ENCODE measurements at regions not wholly inside any gene's neighbourhood (a gene's known extent, or its start where the extent isn't known, plus 50 kb on each side); places are given as distances from the start of the nearest gene placed in this dataset.

- no peak overlapping the region for H3K4me2 ChIP-seq (ENCODE audit: low read depth, low read length, poor library complexity, severe bottlenecking)
- no peaks in the 10 kb centered on the region for H3F3A ChIP-seq (ENCODE audit: insufficient read depth)
- no peak overlapping the region for H3K27ac ChIP-seq (ENCODE audit: low read depth, low read length)
- TF ChIP-seq EZH2phosphoT487 (conservative IDR thresholded peaks at IDR 0.05; ENCODE audit: low read length) (no peak), CTCF (IDR thresholded peaks at IDR 0.05; ENCODE audit: insufficient read depth, low read length, poor library complexity, severe bottlenecking) (no peak)
- H3K79me2 ChIP-seq (ENCODE audit: insufficient read depth, low read length) = no peaks in the 10 kb centered on the region
- no peak overlapping the region for H3K4me3 ChIP-seq (ENCODE audit: insufficient read depth, low read length, poor library complexity, severe bottlenecking)
- no peaks in the 10 kb centered on the region for H3K36me3 ChIP-seq (ENCODE audit: low read length)
- no peaks in the 10 kb centered on the region for H3K9me2 ChIP-seq (replicated peaks; ENCODE audit: insufficient read depth, low read length)
- no peaks in the 10 kb centered on the region for H3K9me3 ChIP-seq (ENCODE audit: insufficient read depth, low read length)
- H3K9ac ChIP-seq (ENCODE audit: low read length) = no peak overlapping the region
- no peak overlapping the region for H2AFZ ChIP-seq (ENCODE audit: low read depth, low read length, severe bottlenecking)
- H3K27me3 ChIP-seq (ENCODE audit: low read length) = no peaks in the 10 kb centered on the region
- H4K20me1 ChIP-seq (ENCODE audit: low read depth, low read length) = no peaks in the 10 kb centered on the region
Measured at GRCh38 chr2:228688007-228688645, 506.6 kb upstream of the SPHKAP start.

- H4K20me1 ChIP-seq (ENCODE audit: low read depth, low read length) = no peaks in the 10 kb centered on the region
- TF ChIP-seq EZH2phosphoT487 (conservative IDR thresholded peaks at IDR 0.05; ENCODE audit: low read length) (no peak), CTCF (IDR thresholded peaks at IDR 0.05; ENCODE audit: insufficient read depth, low read length, poor library complexity, severe bottlenecking) (no peak)
- no peak overlapping the region for H2AFZ ChIP-seq (ENCODE audit: low read depth, low read length, severe bottlenecking)
- no peak overlapping the region for H3K4me3 ChIP-seq (ENCODE audit: insufficient read depth, low read length, poor library complexity, severe bottlenecking)
- no peaks in the 10 kb centered on the region for H3K79me2 ChIP-seq (ENCODE audit: insufficient read depth, low read length)
- H3K27me3 ChIP-seq (ENCODE audit: low read length) = no peaks in the 10 kb centered on the region
- no peaks in the 10 kb centered on the region for H3F3A ChIP-seq (ENCODE audit: insufficient read depth)
- no peaks in the 10 kb centered on the region for H3K9me3 ChIP-seq (ENCODE audit: insufficient read depth, low read length)
- H3K27ac ChIP-seq (ENCODE audit: low read depth, low read length) = no peak overlapping the region
- no peak overlapping the region for H3K9ac ChIP-seq (ENCODE audit: low read length)
- H3K4me2 ChIP-seq (ENCODE audit: low read depth, low read length, poor library complexity, severe bottlenecking) = no peak overlapping the region
- no peaks in the 10 kb centered on the region for H3K36me3 ChIP-seq (ENCODE audit: low read length)
- no peaks in the 10 kb centered on the region for H3K9me2 ChIP-seq (replicated peaks; ENCODE audit: insufficient read depth, low read length)
Measured at GRCh38 chr2:228681979-228682378, 500.5 kb upstream of the SPHKAP start.

GRCh38 chr2:228681426-228681825 lies 499.9 kb upstream of the SPHKAP start:
- Histone ChIP-seq H4K20me1 (ENCODE audit: low read depth, low read length) (no peaks in the 10 kb centered on the region), H3K27me3 (ENCODE audit: low read length) (no peaks in the 10 kb centered on the region)

More at GRCh38 chr2:228681426-228681825, 499.9 kb upstream of the SPHKAP start:
- H3K9me2 ChIP-seq (replicated peaks; ENCODE audit: insufficient read depth, low read length) = no peaks in the 10 kb centered on the region
- H3K79me2 ChIP-seq (ENCODE audit: insufficient read depth, low read length) = no peaks in the 10 kb centered on the region
- H3K4me2 ChIP-seq (ENCODE audit: low read depth, low read length, poor library complexity, severe bottlenecking) = no peak overlapping the region
- H3K9ac ChIP-seq (ENCODE audit: low read length) = no peak overlapping the region
- no peaks in the 10 kb centered on the region for H3K9me3 ChIP-seq (ENCODE audit: insufficient read depth, low read length)
- no peaks in the 10 kb centered on the region for H3F3A ChIP-seq (ENCODE audit: insufficient read depth)
- H3K36me3 ChIP-seq (ENCODE audit: low read length) = no peaks in the 10 kb centered on the region
- H3K4me3 ChIP-seq (ENCODE audit: insufficient read depth, low read length, poor library complexity, severe bottlenecking) = no peak overlapping the region
- H3K27ac ChIP-seq (ENCODE audit: low read depth, low read length) = no peak overlapping the region
- no peak for TF ChIP-seq CTCF (IDR thresholded peaks at IDR 0.05; ENCODE audit: insufficient read depth, low read length, poor library complexity, severe bottlenecking)
- no peak for TF ChIP-seq EZH2phosphoT487 (conservative IDR thresholded peaks at IDR 0.05; ENCODE audit: low read length)
- no peak overlapping the region for H2AFZ ChIP-seq (ENCODE audit: low read depth, low read length, severe bottlenecking)
